ENCODE measurements at regions not wholly inside any gene's neighbourhood (a gene's known extent, or its start where the extent isn't known, plus 50 kb on each side); places are given as distances from the start of the nearest gene placed in this dataset.

DNA sequence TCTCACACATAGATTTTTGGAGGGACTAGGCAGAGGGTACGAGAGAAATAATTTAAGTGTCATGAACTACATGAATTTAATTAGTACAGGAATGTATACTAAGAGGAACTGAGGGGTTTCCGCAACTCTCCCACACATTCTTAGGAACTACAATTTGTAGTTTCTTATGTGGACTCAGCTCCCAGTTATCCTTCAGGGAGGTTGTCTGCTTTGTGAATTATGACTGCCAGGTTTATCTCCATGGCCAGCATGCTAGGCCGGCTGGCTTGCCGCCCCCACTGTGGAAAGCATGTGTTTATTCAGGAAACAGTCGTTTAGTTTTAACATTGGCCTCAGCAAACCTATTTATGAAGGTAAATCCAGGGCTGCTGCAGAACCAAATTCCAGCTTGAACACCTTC, 415.0 kb downstream of the KCTD16 start:
- intact Hi-C loops (cut with DNase I), result no loop called here
- TF ChIP-seq CTCF (IDR thresholded peaks at IDR 0.05) (no peak), POLR2AphosphoS5 (IDR thresholded peaks at IDR 0.05; ENCODE audit: insufficient read depth in 1 of 2, low read depth in 1 of 2) (no peak), POLR2A (IDR thresholded peaks at IDR 0.05) (no peak)
- H3K27ac ChIP-seq, result no peak overlapping the region
- no peaks in the 10 kb centered on the region for H3K27me3 ChIP-seq
- no peaks in the 10 kb centered on the region for H3K36me3 ChIP-seq
- H3K4me3 ChIP-seq, result no peak overlapping the region
- no peaks in the 10 kb centered on the region for H3K9me3 ChIP-seq
- DNase-seq (ENCODE audit: extremely low spot score in 2 of 2), result no peak
- no peaks in the 10 kb centered on the region for H3K4me1 ChIP-seq

GRCh38 chr5:144583541-144584449, 413.1 kb downstream of the KCTD16 start:
- no peak for DNase-seq (ENCODE audit: extremely low spot score in 2 of 2)
- intact Hi-C loops (cut with DNase I), result no loop called here
- no peaks in the 10 kb centered on the region for H3K36me3 ChIP-seq
- H3K27me3 ChIP-seq, result no peaks in the 10 kb centered on the region
- no peaks in the 10 kb centered on the region for H3K4me1 ChIP-seq
- no peaks in the 10 kb centered on the region for H3K9me3 ChIP-seq
- H3K4me3 ChIP-seq, result no peak overlapping the region
- no peak overlapping the region for H3K27ac ChIP-seq
- TF ChIP-seq CTCF (IDR thresholded peaks at IDR 0.05) (no peak), POLR2A (IDR thresholded peaks at IDR 0.05) (no peak), POLR2AphosphoS5 (IDR thresholded peaks at IDR 0.05; ENCODE audit: insufficient read depth in 1 of 2, low read depth in 1 of 2) (no peak)

DNA sequence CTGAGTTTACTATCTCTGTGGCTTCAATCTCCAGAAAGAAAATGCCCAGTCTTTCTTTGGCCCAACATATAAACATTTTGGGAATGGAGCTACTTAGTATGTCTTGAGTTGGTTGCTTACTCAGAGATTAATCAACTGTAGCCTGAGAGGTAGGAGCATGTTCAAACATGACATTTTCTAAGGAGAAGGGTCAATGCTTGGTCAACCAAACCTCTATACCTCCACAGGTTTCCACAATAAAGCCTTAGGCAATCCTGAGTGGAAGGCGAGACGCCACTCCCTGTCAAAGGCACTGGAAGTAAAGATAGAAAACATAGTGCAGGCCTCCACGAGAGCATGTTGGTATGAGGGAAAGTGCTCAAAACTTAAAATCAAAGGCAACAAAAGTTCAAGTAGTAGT, 411.4 kb downstream of the KCTD16 start:
- intact Hi-C loops (cut with DNase I), result no loop called here
- no peaks in the 10 kb centered on the region for H3K36me3 ChIP-seq
- no peak for DNase-seq (ENCODE audit: extremely low spot score in 2 of 2)
- no peaks in the 10 kb centered on the region for H3K9me3 ChIP-seq
- no peak overlapping the region for H3K4me3 ChIP-seq
- TF ChIP-seq POLR2A (IDR thresholded peaks at IDR 0.05) (no peak), POLR2AphosphoS5 (IDR thresholded peaks at IDR 0.05; ENCODE audit: insufficient read depth in 1 of 2, low read depth in 1 of 2) (no peak), CTCF (IDR thresholded peaks at IDR 0.05) (no peak)
- no peaks in the 10 kb centered on the region for H3K4me1 ChIP-seq
- no peaks in the 10 kb centered on the region for H3K27me3 ChIP-seq
- H3K27ac ChIP-seq, result no peak overlapping the region

DNA sequence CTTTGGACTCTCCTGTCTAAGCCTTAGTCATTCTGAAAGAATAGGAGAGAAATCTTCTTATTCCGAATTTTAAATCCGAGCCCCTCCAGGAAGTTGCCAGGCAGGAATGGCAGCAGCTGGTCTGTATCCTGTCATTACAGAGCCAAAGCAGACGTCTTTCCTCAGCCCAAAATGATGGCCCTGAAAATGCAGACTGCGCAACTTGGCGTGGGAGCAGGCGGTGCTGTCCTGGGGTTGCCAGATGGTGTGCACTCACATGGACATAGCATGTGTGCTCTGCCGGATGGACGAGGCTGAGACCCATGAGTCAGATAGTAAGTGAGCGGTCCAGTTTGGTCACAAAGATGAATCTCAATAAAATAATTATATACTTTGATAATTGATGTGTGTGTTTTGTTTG, 410.4 kb downstream of the KCTD16 start:
- Histone ChIP-seq H3K27ac (no peak overlapping the region), H3K36me3 (no peaks in the 10 kb centered on the region), H3K27me3 (no peaks in the 10 kb centered on the region), H3K4me3 (no peak overlapping the region), H3K9me3 (no peaks in the 10 kb centered on the region), H3K4me1 (no peaks in the 10 kb centered on the region)
- intact Hi-C loops (cut with DNase I), result no loop called here
- TF ChIP-seq POLR2AphosphoS5 (IDR thresholded peaks at IDR 0.05; ENCODE audit: insufficient read depth in 1 of 2, low read depth in 1 of 2) (no peak), POLR2A (IDR thresholded peaks at IDR 0.05) (no peak), CTCF (IDR thresholded peaks at IDR 0.05) (no peak)
- DNase-seq (ENCODE audit: extremely low spot score in 2 of 2), result no peak

DNA sequence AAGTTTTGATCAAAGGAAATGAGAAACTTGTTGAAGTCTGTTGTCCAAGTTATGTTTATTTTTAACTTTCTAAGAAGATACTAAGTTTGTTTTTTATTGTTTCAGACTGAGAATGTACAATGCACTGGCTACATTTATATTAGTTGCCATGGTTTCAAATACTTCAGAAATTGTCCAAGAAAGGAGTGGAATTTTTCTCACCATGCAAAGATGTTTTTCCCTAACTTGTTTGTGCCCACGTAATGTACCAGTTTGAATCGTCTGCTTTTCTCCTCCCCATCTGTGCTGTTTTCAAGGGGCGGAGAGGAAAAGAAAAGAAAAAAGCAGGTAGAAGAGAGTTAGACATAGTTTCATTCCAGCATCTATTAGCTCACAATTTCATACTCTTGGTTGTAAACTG, 407.0 kb downstream of the KCTD16 start:
- DNase-seq (ENCODE audit: extremely low spot score in 2 of 2), result no peak
- Histone ChIP-seq H3K4me3 (no peak overlapping the region), H3K27ac (no peak overlapping the region), H3K27me3 (no peaks in the 10 kb centered on the region), H3K9me3 (no peaks in the 10 kb centered on the region), H3K4me1 (no peaks in the 10 kb centered on the region), H3K36me3 (no peaks in the 10 kb centered on the region)
- intact Hi-C loops (cut with DNase I), result no loop called here
- TF ChIP-seq POLR2A (IDR thresholded peaks at IDR 0.05), result no peak
- no peak for TF ChIP-seq CTCF (IDR thresholded peaks at IDR 0.05)
- no peak for TF ChIP-seq POLR2AphosphoS5 (IDR thresholded peaks at IDR 0.05; ENCODE audit: insufficient read depth in 1 of 2, low read depth in 1 of 2)

Measured in vagina (tissue), 2 donors.